ENCODE measurements at regions not wholly inside any gene's neighbourhood (a gene's known extent, or its start where the extent isn't known, plus 50 kb on each side); places are given as distances from the start of the nearest gene placed in this dataset.

- no peak overlapping the region for H3K27ac Mint-ChIP-seq
Observed at GRCh38 chr6:110528101-110528929, 51.9 kb upstream of the SLC22A16 start.

More at GRCh38 chr6:110528101-110528929, 51.9 kb upstream of the SLC22A16 start:
- H3K4me2 ChIP-seq (replicated peaks; ENCODE audit: low read depth, low read length, poor library complexity, severe bottlenecking), result no peak overlapping the region
- H2AFZ ChIP-seq (ENCODE audit: insufficient read depth, low read depth, low read length, poor library complexity, severe bottlenecking), result no peak overlapping the region
- DNase-seq (peak; percentile 74), ATAC-seq (ENCODE audit: low read depth) (peak; percentile 47)
- intact Hi-C loops (cut with micrococcal nuclease), result loop anchor here (1.0 to 5.0 kb wide), 6 partner anchors 62 to 1514 kb away; no protein-coding TSS in a partner anchor
- no peak overlapping the region for H3K4me3 ChIP-seq (ENCODE audit: control extremely low read depth in 1 of 5, extremely low read depth in 1 of 5, insufficient read depth in 1 of 5, low read depth in 2 of 5, low read length in 4 of 5)
- Mint-ChIP-seq H3K9me3 (ENCODE audit: insufficient read depth) (no peaks in the 10 kb centered on the region), H3K4me3 (no peak overlapping the region), H3K27me3 (peaks cover 6% of the 10 kb centered on the region), H3K4me1 (no peaks in the 10 kb centered on the region)
- POLR2A ChIA-PET, result no interaction called here
- no CpG with 5 or more reads among the region's 4 CpGs for WGBS (ENCODE audit: insufficient coverage)
- H3K9ac ChIP-seq (ENCODE audit: low read length), result no peak overlapping the region
- H3K9me3 ChIP-seq (ENCODE audit: control extremely low read depth in 1 of 3, control insufficient read depth in 2 of 3, insufficient read depth in 1 of 3, low read length in 2 of 3), result no peaks in the 10 kb centered on the region
- TF ChIP-seq CTCF (IDR thresholded peaks at IDR 0.05), result peak; percentile 91
- TF ChIP-seq EZH2 (IDR thresholded peaks at IDR 0.05; ENCODE audit: borderline replicate concordance, insufficient read depth, low read depth, low read length, poor library complexity, severe bottlenecking), result no peak
- no peaks in the 10 kb centered on the region for H3K36me3 ChIP-seq (replicated peaks in 1 of 2; ENCODE audit: control extremely low read depth in 1 of 2, control insufficient read depth in 1 of 2, extremely low read depth in 1 of 2, insufficient read depth in 2 of 2, low read length in 1 of 2)
- H3K27ac ChIP-seq (ENCODE audit: low read length in 2 of 2), result no peak overlapping the region
- CTCF ChIA-PET, result interaction anchor here (0.7 to 2.9 kb wide), 27 partner anchors 10 to 1514 kb away, joined by 3 to 29 read pairs (median 4); no protein-coding TSS in a partner anchor
- H3K79me2 ChIP-seq (ENCODE audit: control insufficient read depth, insufficient read depth, low read length), result no peaks in the 10 kb centered on the region
- H4K20me1 ChIP-seq (ENCODE audit: control insufficient read depth, insufficient read depth, low read length, poor library complexity, severe bottlenecking), result no peaks in the 10 kb centered on the region
- no peaks in the 10 kb centered on the region for H3K4me1 ChIP-seq (ENCODE audit: control insufficient read depth in 2 of 2, insufficient read depth in 2 of 2, low read length in 2 of 2)
- peaks cover 0 to 8% (median 0%) of the 10 kb centered on the region in 4 experiments for H3K27me3 ChIP-seq (replicated peaks in 1 of 4; ENCODE audit: control extremely low read depth in 1 of 4, control insufficient read depth in 3 of 4, insufficient read depth in 4 of 4, low read length in 3 of 4)
